ENCODE measurements at regions not wholly inside any gene's neighbourhood (a gene's known extent, or its start where the extent isn't known, plus 50 kb on each side); places are given as distances from the start of the nearest gene placed in this dataset.

DNA sequence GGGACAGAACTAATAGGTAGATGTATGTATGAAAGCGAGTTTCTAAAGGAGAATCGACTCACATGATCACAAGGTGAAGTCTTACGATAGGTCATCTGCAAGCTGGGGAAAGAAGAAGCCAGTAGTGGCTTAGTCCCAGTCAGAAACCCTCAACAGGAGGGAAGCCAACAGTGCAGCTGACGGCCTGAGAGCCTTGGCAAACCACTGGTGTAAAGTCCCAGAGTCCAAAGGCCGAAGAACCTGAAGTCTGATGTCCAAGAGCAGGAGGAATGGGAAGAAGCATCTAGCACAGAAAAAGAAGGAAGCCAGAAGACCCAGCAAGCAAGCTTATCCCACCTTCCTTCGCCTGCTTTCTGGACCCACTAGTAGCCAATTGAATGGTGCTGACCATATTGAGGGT, 507.6 kb upstream of the ARGLU1 start:
- DNase-seq: no peak

DNA sequence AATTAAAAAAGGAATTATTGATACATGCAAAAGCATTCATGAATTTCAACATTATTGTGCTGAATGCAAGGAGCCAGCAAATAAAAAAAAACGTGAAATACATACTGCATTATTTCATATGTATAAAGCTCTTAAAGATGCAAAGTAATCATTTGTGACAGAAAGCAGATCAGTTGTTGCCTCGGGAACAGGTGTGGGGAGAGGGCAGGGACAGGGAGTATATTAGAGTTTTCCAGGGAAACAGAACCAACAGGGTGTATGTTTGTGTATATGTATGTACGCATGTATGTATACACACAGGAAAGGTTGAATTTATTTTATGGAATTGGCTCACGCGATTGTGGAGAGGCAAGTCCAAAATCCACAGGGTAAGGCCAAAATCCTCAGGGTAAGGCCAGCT, 502.9 kb upstream of the ARGLU1 start:
- DNase-seq: no peak

DNA sequence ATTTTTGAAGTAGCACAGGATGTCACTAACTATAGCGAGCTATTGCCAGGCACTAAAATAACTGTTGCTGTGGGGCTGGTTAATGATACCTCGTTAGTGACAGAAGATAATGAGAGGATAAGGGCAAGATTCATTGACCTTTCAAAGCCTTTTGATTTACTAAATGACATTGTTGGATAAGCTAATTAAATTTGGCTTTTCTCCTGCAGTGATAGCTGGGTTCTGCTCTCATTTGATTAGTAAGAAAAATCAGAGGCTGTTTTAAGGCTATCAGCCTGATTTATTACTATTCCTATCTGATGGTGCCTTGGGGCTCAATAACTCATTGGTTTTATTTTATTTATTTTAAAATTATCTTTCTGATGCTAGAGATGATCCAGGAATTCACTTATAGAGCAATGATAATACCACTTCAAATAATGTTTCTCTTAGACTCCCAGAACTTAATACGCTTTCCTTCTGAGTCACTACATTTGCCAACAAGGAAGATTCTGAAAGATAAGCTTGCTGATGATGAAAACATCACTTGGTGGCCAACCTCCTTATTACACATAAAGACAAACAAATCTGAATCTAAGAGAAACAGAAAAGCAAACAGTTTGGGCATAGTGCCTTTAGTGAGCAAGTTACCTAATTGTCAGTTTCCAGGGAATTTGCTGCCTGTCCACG, 501.3 kb upstream of the ARGLU1 start:
- DNase-seq: no peak

DNA sequence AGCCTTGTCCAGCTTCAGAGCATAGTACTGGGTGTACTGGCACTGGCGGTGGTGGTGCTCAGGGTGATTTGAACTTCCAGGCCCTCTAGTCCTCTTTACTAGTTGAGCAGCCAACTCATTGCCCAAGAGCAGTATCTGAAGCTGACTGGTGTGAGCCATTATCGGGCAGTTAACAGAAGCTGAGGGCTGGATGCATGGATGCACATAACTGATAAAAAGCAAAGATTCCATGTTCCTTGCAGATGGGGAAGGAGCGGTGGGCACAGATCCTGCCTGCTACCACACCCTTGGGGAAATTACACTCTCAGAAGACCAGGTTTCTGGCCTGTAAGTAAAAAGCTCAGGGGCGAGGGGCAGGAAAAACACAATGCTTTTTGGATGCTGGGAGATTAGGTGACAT, 499.4 kb upstream of the ARGLU1 start:
- no peak for DNase-seq

DNA sequence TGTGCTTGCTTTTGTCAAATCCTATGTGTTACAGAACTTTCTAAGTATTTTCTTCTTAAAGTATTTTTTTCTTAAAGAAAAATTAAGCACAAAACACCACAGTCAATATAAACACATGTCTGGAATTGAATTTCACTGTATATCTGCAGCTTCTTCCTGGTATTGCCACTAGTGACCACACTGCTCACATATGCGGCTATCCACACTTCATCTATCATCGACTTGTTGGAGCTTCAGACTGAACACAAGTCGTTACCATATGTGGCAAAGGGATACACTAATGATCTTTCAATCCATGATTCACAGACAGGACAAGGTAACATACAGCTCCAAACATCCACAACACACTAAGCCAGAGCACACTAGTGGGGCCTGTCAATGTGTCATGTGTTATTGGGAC, 498.4 kb upstream of the ARGLU1 start:
- no peak for DNase-seq

DNA sequence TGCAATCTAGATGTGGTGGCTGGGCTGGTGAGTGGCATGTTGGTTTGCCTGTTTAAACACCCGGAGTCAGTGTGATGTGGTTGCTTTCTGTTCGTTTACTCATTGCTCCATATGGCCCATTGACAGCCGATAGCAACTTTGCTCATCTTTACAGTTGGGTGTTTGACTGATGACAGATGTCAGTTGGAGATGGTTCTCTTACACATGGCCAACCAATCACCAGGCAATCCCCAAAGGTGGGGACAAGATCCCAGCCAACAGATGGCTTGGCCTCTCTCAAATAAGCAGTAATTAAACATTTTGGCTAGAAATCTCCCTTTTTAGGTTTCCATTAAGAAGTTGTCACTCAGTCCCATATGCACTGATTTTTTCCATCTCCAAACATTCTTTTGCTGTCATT, 497.1 kb upstream of the ARGLU1 start:
- DNase-seq: no peak

DNA sequence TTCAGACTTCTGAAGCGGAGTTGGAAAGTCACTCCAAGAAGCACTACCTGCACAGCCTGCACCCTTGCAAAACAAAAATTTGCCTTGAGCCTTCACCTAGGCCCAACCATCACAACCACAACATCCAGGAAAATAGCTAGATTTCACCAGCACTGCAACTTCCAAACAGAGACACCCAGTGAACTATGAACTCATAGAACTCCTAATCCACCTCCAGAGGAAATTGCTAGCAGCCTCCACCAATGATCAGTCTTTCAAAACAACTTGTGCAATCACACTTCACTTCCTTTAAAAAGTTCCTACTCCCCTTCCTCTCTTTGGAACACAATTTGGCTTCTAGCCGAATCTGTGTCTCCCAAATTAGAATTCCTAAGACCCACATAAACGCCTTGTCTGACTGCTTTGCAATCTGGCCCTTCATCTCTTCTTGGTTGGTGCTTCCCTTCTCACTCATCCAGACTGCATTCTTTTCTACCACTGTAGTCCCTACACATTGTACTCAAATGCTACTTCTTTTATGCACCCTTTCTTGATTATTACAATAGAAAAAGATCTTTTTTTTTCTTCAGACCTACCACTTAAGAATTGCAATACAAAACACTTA, 489.2 kb upstream of the ARGLU1 start:
- DNase-seq: no peak

DNA sequence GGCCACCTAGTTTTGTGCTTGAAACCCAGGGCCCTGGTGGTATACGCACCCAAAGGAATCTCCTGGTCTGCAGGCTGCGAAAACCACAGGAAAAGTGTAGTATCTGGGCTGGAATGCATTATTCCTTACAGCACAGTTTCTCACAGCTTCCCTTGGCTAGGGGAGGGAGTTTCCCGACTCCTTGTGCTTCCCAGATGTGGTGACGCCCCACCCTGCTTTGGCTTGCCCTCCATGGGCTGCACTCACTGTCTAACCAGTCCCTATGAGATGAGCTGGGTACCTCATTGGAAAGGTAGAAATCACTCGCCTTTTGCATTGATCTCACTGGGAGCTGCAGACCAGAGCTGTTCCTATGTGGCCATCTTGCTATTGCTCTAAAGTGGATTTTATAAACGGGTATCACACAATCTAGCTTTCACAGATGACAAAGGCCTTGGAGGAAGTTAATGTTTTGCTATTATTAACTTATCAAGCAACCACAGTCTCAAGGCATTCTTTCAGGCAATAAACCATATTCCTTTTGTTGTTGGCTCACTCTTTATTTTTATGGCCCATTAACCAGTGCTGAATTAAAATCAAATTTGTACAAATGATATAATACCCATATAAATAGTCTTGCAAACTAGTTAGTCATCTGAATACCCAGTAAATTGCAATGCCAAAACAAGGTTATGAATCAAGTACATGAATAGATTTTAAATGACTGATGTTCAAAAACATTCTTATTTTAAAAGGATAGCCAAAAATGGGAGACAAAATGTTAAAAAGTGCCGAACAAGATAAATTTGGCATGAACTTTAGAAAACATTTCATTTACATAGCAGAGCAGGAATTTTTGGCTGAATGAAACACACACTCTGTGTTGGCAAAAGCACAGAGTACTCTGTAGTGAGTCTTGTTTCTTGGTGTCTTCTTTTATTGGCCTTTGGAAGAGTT, 475.4 kb upstream of the ARGLU1 start:
- DNase-seq: no peak

DNA sequence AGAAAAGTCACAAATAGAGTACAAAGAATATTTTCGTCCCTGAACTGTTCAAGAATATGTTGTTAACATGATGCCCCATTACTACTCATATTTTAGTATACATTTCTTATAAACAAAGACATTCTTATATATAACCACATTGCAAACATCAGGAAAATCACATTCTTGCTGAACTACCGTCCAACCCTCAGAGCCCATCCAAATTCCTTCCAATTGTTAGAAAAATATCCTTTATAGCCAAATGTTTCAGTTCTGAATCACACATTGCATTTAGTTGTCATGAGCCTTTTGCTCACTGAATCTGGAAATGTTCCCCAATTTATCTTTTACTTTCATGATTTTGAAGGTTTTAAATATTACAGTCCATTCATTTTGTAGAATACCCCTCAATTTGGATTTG, 467.8 kb upstream of the ARGLU1 start:
- DNase-seq: no peak

DNA sequence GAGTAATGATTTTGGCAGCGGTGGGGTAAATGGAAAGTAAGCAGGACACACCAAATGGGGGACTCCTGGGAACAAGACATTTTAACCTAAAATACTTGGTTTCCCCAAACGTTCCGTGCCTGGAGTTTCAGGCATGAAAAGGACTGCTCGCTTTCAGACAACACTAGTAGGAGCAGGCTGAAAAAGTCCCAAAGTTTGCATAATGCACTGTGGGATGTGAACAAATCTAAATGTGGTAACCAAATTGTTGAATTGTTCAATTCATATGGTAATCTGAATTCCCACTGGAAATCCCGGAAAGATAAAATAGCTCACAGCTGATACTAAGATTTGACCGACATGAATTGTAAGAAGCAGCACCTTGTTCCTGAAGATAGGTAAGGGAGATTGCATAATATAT, 467.2 kb upstream of the ARGLU1 start:
- no peak for DNase-seq

DNA sequence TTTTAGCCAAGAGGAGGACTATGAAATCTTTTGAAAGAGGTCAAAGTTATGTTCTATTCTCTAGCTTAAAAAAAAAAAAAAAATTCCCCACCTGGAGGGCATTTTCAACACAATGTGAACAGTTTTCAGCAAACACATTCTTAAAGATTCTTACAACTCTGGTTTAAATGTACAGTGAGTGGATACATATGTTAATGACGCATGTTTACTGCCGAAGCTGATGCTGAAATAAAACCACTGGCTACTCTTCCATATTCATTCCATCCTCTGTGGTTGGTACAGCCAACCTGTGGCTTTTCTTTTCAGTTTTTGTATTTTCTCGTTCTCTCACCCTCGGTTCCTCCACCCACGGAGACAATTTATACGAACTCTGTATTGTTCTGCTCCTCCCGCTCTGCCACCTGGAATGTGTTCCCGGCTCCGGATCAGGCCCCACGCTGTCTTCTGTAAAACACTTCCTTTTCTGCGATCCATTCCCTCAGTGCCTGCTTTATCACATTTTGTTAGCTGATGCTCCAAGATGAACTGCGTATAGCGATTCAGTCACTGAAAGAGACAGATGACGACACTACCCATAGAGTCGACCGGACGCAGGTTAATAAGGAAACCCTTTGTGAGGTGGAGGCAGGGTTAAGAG, 466.4 kb upstream of the ARGLU1 start:
- DNase-seq: no peak

DNA sequence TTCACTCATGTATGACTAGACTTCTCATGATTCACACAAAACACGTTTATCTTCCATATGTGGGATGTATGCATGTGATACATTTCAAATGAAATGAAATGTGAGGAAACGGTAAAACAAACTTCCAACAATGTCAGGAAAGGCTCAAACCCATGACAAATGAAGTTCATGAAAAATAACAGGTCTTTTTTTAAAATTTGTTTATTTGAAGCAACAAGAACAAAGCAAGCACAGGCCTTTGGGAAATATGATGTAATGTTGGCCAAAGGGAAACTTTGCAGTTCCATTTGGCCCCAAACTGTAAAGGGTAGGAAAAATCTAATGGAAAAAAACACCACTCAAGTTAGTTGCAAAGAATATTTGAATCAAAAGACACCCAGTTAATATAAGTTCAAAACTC, 463.8 kb upstream of the ARGLU1 start:
- no peak for DNase-seq

DNA sequence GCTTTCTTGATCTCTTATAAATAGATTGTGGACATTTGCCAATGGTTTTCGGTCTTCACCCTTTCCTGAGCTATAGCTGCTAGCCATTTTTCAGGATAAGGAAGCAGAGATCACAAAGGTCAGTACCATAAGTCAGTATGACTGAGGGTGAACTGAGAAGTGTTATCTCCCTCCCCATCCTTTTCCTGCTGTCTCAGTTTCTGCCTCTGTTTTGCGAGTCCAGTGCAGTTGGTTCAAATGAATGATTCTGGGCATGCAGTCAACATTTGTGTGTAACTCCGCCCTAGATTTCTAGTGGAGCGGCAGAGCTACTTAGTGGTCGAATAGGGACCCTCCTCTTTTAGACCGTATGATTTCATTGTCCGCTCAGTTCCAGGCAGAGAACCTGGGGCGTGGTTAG, 460.8 kb upstream of the ARGLU1 start:
- DNase-seq: no peak

DNA sequence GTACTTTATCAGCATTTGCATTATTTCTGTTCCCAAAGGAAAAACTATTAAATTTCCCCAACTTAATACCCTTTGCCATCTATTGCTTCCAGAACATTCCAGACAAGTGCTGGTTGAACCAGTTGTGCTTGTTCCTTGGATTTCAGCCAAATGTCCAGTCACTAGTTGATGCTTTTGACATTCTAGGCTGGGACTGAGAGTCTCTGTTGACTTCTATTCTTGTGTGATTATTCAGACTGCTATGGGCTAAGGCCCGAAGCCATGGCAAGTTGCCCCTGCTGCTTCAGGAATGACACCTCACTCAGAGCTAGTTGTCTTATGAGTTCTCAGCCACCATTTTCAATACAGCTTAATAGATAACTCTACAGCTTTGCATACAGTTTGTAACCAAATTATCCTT, 458.1 kb upstream of the ARGLU1 start:
- DNase-seq: no peak

DNA sequence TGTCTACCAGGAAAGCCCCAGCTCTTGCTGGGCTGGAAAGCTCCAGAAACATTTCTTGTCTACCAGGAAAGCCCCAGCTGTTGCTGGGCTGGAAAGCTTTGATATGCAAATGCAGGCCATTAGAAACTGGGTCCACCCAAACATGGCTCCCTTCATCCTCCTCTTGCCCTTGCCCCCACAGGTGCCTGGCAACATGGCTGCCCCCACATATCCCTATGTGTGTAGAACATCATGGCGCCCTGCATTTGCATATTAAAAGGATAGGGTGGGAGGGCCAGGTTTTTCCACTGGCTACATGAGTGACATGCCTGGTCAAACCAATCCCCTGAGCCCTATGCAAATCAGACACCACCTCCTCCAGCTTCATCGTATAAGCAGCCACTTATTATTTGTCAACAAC, 455.4 kb upstream of the ARGLU1 start:
- no peak for DNase-seq

DNA sequence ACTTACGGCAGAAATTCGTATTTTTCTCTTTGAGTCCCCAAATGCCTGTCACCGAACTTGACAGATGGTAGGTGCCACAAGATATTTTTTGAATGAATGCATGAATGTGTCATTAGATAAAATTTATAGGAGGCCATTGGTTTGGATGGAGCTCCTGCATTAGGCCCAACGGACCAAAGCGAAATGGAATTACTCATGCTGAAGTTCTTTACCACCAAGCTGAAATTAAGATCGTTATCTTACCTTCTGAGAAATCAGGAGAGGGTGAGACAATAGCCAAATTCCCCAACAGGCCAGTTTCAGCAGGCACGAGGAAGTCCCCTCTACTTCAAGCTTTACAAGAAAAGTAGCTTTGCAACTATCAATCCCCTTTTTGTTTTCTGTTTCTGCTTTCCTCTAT, 452.5 kb upstream of the ARGLU1 start:
- no peak for DNase-seq

DNA sequence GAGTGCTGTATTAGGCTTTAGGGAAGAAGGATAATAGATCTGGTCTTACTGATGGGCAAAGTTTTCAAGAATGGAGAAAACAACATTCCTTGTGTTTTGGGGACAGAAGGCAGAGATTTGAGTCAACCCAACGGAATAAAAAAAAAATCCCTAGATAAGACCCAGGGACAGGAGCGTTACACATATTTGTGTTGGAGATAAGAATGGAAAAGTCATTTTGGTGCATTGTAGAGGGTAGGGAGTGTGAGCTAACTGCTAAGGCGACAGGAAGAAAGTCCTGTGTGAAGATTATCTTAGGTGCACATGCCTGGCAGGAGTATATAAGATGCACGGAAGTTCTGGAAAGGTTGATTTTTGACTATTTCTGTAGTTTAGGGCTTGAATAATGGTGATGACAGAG, 450.3 kb upstream of the ARGLU1 start:
- DNase-seq: no peak

DNA sequence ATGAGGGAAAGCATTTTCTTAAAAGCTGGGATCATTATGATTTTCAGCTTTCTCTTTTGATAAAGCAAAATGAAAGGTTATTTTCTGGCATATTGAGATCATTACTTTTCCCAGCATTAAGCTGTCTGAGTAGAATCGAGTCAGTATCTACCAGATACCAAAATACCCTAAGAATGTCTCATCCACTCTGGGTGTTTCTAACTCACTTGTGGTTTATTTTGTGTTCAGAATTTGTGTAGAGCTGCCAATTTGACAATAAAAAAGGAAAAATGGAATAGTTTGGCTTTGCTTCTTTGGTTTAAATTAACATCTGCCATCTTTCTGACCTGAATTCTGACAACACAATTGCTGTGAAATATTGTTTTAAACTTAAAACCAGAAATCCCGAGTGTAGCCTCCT, 438.7 kb upstream of the ARGLU1 start:
- DNase-seq: no peak

DNA sequence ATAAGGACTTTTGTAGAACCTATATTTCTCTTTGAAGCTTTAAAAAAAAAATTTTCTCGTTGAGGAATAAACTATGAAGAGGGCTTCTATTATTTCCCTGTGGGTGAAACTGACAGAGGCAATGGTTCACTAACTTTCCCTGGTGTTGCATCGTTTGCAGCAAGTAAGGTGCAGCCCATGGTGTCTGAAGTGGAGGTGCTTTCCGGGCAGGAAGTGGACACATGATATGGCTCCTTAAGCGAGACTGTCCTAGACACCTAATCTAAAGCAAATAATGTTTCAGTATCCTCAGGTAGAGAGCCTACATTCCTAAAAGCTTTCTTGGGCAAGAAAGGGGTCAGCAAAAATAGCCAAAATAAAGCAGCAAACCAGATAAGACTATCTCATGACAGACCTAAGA, 437.6 kb upstream of the ARGLU1 start:
- DNase-seq: no peak

DNA sequence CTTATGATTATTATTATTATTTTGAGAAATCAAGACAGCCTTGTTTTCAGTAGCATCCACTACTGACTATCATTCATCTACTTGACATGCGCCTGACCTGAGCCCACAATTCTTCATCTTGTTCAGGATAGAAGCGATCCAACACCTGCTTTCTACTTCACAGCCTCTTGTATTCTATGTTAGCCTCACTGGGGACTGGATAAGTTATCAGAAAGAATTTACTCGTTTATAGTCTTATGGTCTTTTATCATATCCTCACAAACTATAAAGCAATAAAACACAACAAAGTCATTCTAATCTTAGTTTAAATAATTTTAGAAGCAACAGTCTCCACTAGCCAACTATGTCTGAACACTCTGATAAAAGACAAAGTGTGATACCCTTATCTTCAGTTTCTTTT, 436.0 kb upstream of the ARGLU1 start:
- no peak for DNase-seq

DNA sequence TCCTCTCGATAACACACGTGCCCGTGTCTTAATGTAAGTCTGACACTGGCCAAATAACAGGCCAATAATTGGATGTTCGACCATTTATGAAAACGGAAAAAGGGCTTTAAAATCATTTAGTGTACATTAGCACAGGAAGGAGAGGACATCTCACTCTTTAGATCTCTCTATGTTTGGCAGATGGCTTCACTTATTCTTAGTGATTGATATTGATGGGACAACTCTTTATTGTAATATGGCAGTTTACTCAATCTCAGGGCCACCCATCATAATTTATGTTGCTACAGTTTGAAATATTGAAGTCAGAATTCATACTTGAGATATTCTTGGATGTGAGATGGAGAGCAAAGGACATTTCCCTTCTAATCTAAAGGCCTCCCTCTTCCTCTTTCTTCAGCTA, 430.7 kb upstream of the ARGLU1 start:
- no peak for DNase-seq

DNA sequence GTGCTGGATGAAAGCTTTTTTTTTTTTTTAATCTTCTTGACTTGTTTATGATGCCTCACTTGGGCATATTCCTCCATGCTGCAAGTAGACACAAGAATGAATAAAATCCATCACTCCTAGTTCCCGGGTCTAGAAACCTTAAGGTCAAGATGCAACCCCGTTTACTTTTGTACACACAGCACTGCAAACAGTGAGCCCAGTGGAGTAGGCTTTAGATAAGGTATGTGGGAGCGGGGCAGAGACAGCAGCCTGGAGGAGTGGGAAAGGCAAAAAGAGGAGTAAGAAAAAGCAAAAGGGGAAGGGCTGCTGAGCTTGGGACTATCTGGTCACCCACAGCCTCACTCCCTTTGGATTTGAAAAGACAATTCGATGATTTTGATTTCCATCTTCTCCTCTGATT, 429.8 kb upstream of the ARGLU1 start:
- DNase-seq: no peak

DNA sequence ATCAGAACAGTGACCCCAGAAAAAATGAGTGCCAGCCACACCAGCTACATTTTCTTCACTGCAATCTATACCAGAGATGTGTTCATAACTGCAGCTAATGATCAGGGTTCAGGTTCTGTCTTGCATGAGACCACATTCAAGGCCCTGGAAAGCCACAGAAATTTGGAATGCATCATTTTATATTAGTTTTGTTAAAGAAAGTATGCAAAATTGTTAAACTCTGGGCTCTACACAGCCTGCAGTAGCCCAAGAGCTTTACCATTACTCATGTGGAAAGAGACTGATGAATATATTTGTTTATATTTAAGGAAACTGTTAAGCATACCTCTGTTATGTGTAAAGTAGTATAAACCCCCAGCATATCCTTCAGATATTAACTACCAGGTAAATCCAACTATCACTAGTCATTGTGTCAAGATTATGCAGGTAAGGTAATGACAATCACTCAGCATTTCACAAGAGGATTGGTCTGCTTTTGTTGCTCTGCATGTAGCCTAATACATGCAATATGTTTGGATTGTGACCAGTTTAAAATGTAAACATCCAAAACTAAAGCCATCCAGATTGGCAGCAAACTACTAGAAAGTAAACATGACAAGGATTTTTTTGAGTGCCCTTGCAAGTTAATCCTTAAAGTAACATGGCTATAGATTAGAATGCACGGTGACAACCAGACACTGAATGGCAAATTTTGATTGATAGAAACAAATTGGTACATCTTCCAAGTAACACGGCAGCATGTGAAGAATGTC, 429.1 kb upstream of the ARGLU1 start:
- DNase-seq: no peak

Data from activated T-cell treated with anti-CD3 and anti-CD28 coated beads for 4 hours (primary cell).